Keratinocyte (primary cell): ENCODE measurements at regions not wholly inside any gene's neighbourhood (a gene's known extent, or its start where the extent isn't known, plus 50 kb on each side); places are given as distances from the start of the nearest gene placed in this dataset.

Source experiments
- DNase-seq: peaks from one replicate; pipeline ENCODE4 v3.0.0-alpha.2; 2011; ENCODE audit warnings: low read depth, missing footprints, low spot score
- FAIRE-seq: peaks from 2 replicates; lab custom pipeline; 2011; peaks lifted over from hg19 to GRCh38; lab: Jason Lieb, UNC
- H2AFZ ChIP-seq: 2 replicates; pipeline ENCODE4 v1.6.0; 2012; ENCODE audit warnings: low read length, control low read depth, inconsistent platforms; ENCODE audit not compliant: control insufficient read depth
- H3K27ac ChIP-seq: 2 replicates; pipeline ENCODE4 v1.5.1; 2011; ENCODE audit warnings: low read length; ENCODE audit not compliant: control insufficient read depth, insufficient read depth
- H3K27me3 ChIP-seq: 3 replicates; pipeline ENCODE4 v1.6.0; 2011; ENCODE audit warnings: low read length; ENCODE audit not compliant: control insufficient read depth, insufficient read depth; ENCODE audit errors: extremely low read depth
- H3K36me3 ChIP-seq, 2 experiments: 2 replicates in 1 of 2; 3 replicates in 1 of 2; pipeline ENCODE4 v1.5.1; 2011; ENCODE audit warnings: low read length in 2 of 2, mild to moderate bottlenecking in 1 of 2; ENCODE audit not compliant: control insufficient read depth in 2 of 2, insufficient read depth in 2 of 2; ENCODE audit errors: extremely low read depth in 1 of 2
- H3K4me1 ChIP-seq: 3 replicates; pipeline ENCODE4 v1.5.1; 2011; ENCODE audit warnings: low read length; ENCODE audit not compliant: control insufficient read depth, insufficient read depth; ENCODE audit errors: extremely low read depth
- H3K4me2 ChIP-seq: 3 replicates; pipeline ENCODE4 v1.6.0; 2011; ENCODE audit warnings: low read depth, low read length; ENCODE audit not compliant: control insufficient read depth, insufficient read depth; ENCODE audit errors: extremely low read depth
- H3K4me3 ChIP-seq, 3 experiments: fragments of 200-600 bp in 1 of 3; sonication (generic) in 1 of 3; 2 replicates in 2 of 3; 3 replicates in 1 of 3; pipeline ENCODE4 v1.5.1; 2011 to 2016; ENCODE audit warnings: low read length in 3 of 3, mild to moderate bottlenecking in 3 of 3, control low read depth in 2 of 3, inconsistent platforms in 1 of 3, low read depth in 1 of 3, mixed read lengths in 1 of 3, mixed run types in 1 of 3, moderate library complexity in 1 of 3; ENCODE audit not compliant: control insufficient read depth in 2 of 3, insufficient read depth in 2 of 3; ENCODE audit errors: extremely low read depth in 1 of 3
- H3K79me2 ChIP-seq: 2 replicates; pipeline ENCODE4 v1.6.0; 2012; ENCODE audit warnings: low read length; ENCODE audit not compliant: control insufficient read depth, insufficient read depth
- H3K9ac ChIP-seq: 3 replicates; pipeline ENCODE4 v1.6.0; 2011; ENCODE audit warnings: low read length; ENCODE audit not compliant: control insufficient read depth, insufficient read depth; ENCODE audit errors: extremely low read depth
- H3K9me1 ChIP-seq: 3 replicates; pipeline ENCODE4 v1.6.0; 2011; ENCODE audit warnings: low read length; ENCODE audit not compliant: control insufficient read depth, insufficient read depth; ENCODE audit errors: extremely low read depth
- H3K9me3 ChIP-seq: 2 replicates; pipeline ENCODE4 v1.5.1; 2012; ENCODE audit warnings: low read depth, low read length; ENCODE audit not compliant: control insufficient read depth
- H4K20me1 ChIP-seq: 3 replicates; pipeline ENCODE4 v1.6.0; 2011; ENCODE audit warnings: low read length; ENCODE audit not compliant: control insufficient read depth, insufficient read depth; ENCODE audit errors: extremely low read depth
- EZH2 ChIP-seq: IDR thresholded peaks from one replicate; pipeline ENCODE4 v1.6.1; 2012; ENCODE audit warnings: inconsistent platforms, mild to moderate bottlenecking, low read length, moderate library complexity
- dilution Hi-C: fragments of 300-500 bp; cut with MboI; formaldehyde crosslinking; loops from one replicate; pipeline ENCODE4 v1.7.0; 2020; ENCODE audit warnings: low sequenced_read_pairs; ENCODE audit not compliant: extremely low pct_ligation_motif_present
- TF ChIP-seq, protein P1 (sequence below), 3 experiments: IDR thresholded peaks in 1 of 3; conservative IDR thresholded peaks in 1 of 3; optimal IDR thresholded peaks in 1 of 3; 2 replicates in 2 of 3; 3 replicates in 1 of 3; pipeline versions ENCODE3 to v1.5.1; 2011; ENCODE audit warnings: low read length in 3 of 3, mild to moderate bottlenecking in 3 of 3, moderate library complexity in 2 of 3, control low read depth in 1 of 3, inconsistent platforms in 1 of 3; ENCODE audit not compliant: insufficient read depth in 2 of 3; ENCODE audit errors: extremely low read depth in 1 of 3

DNA sequence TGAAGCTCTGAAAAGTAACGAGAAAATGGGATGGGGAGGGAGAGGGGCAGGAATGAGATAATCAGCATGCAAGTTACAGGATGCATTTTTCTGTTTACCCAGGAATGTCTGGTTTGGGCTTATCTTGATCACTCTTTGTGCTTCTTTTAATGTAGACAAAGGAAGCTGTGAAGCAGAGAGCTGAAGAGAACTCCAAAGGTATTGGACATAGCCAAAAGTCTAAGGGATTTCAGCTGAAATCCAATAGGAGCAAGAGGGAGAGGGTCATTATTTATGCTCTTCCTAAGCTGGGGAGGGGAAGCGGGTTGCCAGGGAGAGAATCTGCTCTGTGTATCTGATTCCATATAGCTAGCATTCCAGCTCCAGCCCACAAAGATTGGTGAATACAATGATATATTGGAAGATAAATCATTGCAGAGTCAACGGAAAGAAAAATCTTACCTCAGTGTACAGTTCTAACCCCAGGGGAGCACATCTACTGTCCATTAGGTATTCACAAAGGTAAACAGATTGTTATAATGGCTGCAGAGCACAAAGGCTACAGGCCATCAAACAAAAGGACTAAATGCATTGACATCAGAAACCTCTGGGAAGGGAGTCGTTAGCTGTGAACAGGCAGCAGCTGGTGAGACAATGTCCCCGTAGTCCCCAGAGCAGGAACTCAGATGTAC, 61.0 kb upstream of the PELI2 start:
- dilution Hi-C loops = no loop called here
- no peak overlapping the region for H3K4me2 ChIP-seq
- FAIRE-seq = no peak

DNA sequence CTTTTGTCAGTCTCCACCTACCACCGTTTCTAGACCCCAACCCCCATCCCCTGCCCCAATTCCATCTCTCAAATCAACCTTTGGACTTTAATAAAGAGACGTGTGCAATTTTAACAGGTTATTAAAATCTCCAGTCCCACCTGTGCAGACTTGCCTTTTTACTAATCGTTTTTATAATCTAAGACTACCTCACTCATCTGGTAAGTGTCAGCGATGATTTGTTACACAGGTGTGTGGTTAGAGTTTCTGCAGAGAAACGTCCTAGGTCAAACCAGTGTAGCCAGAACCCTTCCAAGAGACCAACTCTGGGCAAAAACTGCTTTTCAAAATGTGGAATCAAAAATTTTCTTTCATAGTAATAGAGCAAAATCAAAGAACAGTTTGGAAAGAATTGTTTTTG, 60.4 kb upstream of the PELI2 start:
- Histone ChIP-seq H3K4me1 (no peaks in the 10 kb centered on the region), H3K9me3 (no peaks in the 10 kb centered on the region), H3K27ac (no peak overlapping the region), H4K20me1 (no peaks in the 10 kb centered on the region), H3K9me1 (no peaks in the 10 kb centered on the region), H2AFZ (no peak overlapping the region), H3K79me2 (no peaks in the 10 kb centered on the region), H3K27me3 (no peaks in the 10 kb centered on the region), H3K4me2 (no peak overlapping the region), H3K36me3 (no peaks in the 10 kb centered on the region), H3K9ac (no peak overlapping the region), H3K4me3 (no peak overlapping the region)
- FAIRE-seq = no peak
- no peak for DNase-seq
- dilution Hi-C loops = no loop called here
- TF ChIP-seq, protein P1, sequence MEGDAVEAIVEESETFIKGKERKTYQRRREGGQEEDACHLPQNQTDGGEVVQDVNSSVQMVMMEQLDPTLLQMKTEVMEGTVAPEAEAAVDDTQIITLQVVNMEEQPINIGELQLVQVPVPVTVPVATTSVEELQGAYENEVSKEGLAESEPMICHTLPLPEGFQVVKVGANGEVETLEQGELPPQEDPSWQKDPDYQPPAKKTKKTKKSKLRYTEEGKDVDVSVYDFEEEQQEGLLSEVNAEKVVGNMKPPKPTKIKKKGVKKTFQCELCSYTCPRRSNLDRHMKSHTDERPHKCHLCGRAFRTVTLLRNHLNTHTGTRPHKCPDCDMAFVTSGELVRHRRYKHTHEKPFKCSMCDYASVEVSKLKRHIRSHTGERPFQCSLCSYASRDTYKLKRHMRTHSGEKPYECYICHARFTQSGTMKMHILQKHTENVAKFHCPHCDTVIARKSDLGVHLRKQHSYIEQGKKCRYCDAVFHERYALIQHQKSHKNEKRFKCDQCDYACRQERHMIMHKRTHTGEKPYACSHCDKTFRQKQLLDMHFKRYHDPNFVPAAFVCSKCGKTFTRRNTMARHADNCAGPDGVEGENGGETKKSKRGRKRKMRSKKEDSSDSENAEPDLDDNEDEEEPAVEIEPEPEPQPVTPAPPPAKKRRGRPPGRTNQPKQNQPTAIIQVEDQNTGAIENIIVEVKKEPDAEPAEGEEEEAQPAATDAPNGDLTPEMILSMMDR (optimal IDR thresholded peaks at IDR 0.05 in 1 of 3, IDR thresholded peaks at IDR 0.05 in 1 of 3, conservative IDR thresholded peaks at IDR 0.05 in 1 of 3; ENCODE audit: extremely low read depth in 1 of 3, insufficient read depth in 2 of 3, low read length in 3 of 3) = no peak
- no peak for TF ChIP-seq EZH2

More for the DNA sequence above, 61.0 kb upstream of the PELI2 start:
- H2AFZ ChIP-seq = no peak overlapping the region
- no peaks in the 10 kb centered on the region for H3K79me2 ChIP-seq
- no peak for DNase-seq
- no peaks in the 10 kb centered on the region for H3K27me3 ChIP-seq
- no peak for TF ChIP-seq EZH2
- TF ChIP-seq, protein P1 (optimal IDR thresholded peaks at IDR 0.05 in 1 of 3, IDR thresholded peaks at IDR 0.05 in 1 of 3, conservative IDR thresholded peaks at IDR 0.05 in 1 of 3; ENCODE audit: extremely low read depth in 1 of 3, insufficient read depth in 2 of 3, low read length in 3 of 3) = no peak
- no peaks in the 10 kb centered on the region for H3K9me3 ChIP-seq
- no peaks in the 10 kb centered on the region for H3K4me1 ChIP-seq
- H3K4me3 ChIP-seq = no peak overlapping the region
- H3K36me3 ChIP-seq = no peaks in the 10 kb centered on the region
- no peak overlapping the region for H3K27ac ChIP-seq
- H4K20me1 ChIP-seq = no peaks in the 10 kb centered on the region
- no peaks in the 10 kb centered on the region for H3K9me1 ChIP-seq
- H3K9ac ChIP-seq = no peak overlapping the region
